Caco-2 (cell line): ENCODE measurements at regions not wholly inside any gene's neighbourhood (a gene's known extent, or its start where the extent isn't known, plus 50 kb on each side); places are given as distances from the start of the nearest gene placed in this dataset.

Source experiments
- BruUV-seq: library from RNA; stranded (reverse); fragments of 400-500 nt; replicated peaks from 2 replicates; lab custom pipeline; 2021; lab: Mats Ljungman, UMichigan
- CTCF ChIA-PET: fragments of 300-600 bp; sonication (Branson Sonifier 250); formaldehyde crosslinking; loops from one replicate; lab custom pipeline; 2022; ENCODE audit warnings: antibody characterized with exemption; lab: Charles Lee
- POLR2A ChIA-PET: fragments of 300-600 bp; sonication (Branson Sonifier 250); formaldehyde crosslinking; loops from one replicate; lab custom pipeline; 2022; ENCODE audit warnings: antibody characterized with exemption; lab: Charles Lee
- DNase-seq, 2 experiments: peaks; one replicate each; pipeline versions ENCODE4 v3.0.0 to v3.0.0-alpha.2; 2020 to 2022
- H3K27me3 ChIP-seq: replicated peaks from 2 replicates; pipeline ENCODE4 v1.6.0; 2011; ENCODE audit warnings: low read length; ENCODE audit not compliant: control insufficient read depth, insufficient read depth
- H3K36me3 ChIP-seq: 2 replicates; pipeline ENCODE4 v1.5.1; 2011; ENCODE audit warnings: low read length; ENCODE audit not compliant: control insufficient read depth, insufficient read depth
- H3K4me1 ChIP-seq: fragments of 250-450 bp; sonication (Bioruptor Pico); 2 replicates; pipeline ENCODE4 v1.5.1; 2020; ENCODE audit warnings: mild to moderate bottlenecking
- H3K4me3 ChIP-seq: 2 replicates; pipeline ENCODE4 v1.5.1; 2011; ENCODE audit warnings: low read depth, mild to moderate bottlenecking, control low read depth, low read length
- H3K9me3 ChIP-seq: fragments of 250-450 bp; sonication (Bioruptor Pico); 2 replicates; pipeline ENCODE4 v1.5.1; 2020; ENCODE audit warnings: mild to moderate bottlenecking, moderate library complexity
- H3K27ac Mint-ChIP-seq: one replicate; pipeline ENCODE4 v1.8.0; 2022; ENCODE audit warnings: mixed read lengths; ENCODE audit not compliant: unreplicated experiment
- H3K27me3 Mint-ChIP-seq: one replicate; pipeline ENCODE4 v1.8.0; 2022; ENCODE audit warnings: mixed read lengths; ENCODE audit not compliant: insufficient read depth, unreplicated experiment
- H3K36me3 Mint-ChIP-seq: one replicate; pipeline ENCODE4 v1.8.0; 2022; ENCODE audit warnings: mild to moderate bottlenecking, mixed read lengths; ENCODE audit not compliant: insufficient read depth, unreplicated experiment
- H3K4me1 Mint-ChIP-seq: one replicate; pipeline ENCODE4 v1.8.0; 2022; ENCODE audit warnings: low read depth, mixed read lengths; ENCODE audit not compliant: unreplicated experiment
- H3K4me3 Mint-ChIP-seq: one replicate; pipeline ENCODE4 v1.8.0; 2022; ENCODE audit warnings: mild to moderate bottlenecking, moderate library complexity, mixed read lengths; ENCODE audit not compliant: unreplicated experiment
- H3K9me3 Mint-ChIP-seq: one replicate; pipeline ENCODE4 v1.8.0; 2022; ENCODE audit warnings: mixed read lengths; ENCODE audit not compliant: unreplicated experiment
- intact Hi-C: fragments of 100-400 bp; cut with micrococcal nuclease; formaldehyde crosslinking; loops from one replicate; pipeline ENCODE4 v1.10.0; 2022; ENCODE audit not compliant: unreplicated experiment
- TF ChIP-seq, protein P1 (sequence below), 2 experiments: fragments of 200-600 bp in 1 of 2; IDR thresholded peaks; 1 replicate in 1 of 2; 2 replicates in 1 of 2; pipeline versions ENCODE4 v1.5.1 to v1.8.0; 2011 to 2022; ENCODE audit warnings: antibody characterized with exemption in 1 of 2, control low read depth in 1 of 2, inconsistent platforms in 1 of 2, low read depth in 1 of 2, low read length in 1 of 2, mild to moderate bottlenecking in 1 of 2, moderate library complexity in 1 of 2; ENCODE audit not compliant: insufficient read depth in 1 of 2, severe bottlenecking in 1 of 2, unreplicated experiment in 1 of 2

DNA sequence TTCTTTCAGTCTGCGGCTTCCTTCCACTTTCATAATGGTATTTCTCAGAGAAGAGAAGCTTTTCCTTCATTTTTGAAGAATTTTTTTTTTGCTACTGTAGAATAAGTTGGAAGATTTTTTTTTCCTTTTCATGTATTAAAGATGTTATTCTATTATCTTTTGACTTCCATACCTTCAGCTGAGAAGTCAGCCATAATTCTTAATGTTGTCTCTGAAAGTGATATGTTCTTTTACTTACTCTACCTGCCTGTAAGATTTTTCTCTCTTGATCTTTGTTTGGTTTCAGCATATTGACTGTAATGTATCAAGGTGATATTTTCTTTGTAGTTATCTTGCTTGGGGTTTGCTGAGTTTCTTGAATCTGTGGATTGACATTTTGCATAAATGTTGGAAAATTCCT is 143.5 kb upstream of the TOX3 start:
- ChIA-PET POLR2A (no interaction called here), CTCF (no interaction called here)
- Mint-ChIP-seq H3K4me1 (no peaks in the 10 kb centered on the region), H3K9me3 (peaks cover 32% of the 10 kb centered on the region), H3K36me3 (no peaks in the 10 kb centered on the region), H3K27me3 (no peaks in the 10 kb centered on the region), H3K27ac (no peak overlapping the region), H3K4me3 (no peak overlapping the region)
- H3K9me3 ChIP-seq, result peaks cover 17% of the 10 kb centered on the region; the same call in 1 of the 2 replicates
- no peak overlapping the region for H3K4me3 ChIP-seq
- intact Hi-C loops, result no loop called here
- no TSS peak for BruUV-seq
- DNase-seq, result no peak
- H3K27me3 ChIP-seq, result no peaks in the 10 kb centered on the region
- no peaks in the 10 kb centered on the region for H3K36me3 ChIP-seq
- TF ChIP-seq, protein P1, sequence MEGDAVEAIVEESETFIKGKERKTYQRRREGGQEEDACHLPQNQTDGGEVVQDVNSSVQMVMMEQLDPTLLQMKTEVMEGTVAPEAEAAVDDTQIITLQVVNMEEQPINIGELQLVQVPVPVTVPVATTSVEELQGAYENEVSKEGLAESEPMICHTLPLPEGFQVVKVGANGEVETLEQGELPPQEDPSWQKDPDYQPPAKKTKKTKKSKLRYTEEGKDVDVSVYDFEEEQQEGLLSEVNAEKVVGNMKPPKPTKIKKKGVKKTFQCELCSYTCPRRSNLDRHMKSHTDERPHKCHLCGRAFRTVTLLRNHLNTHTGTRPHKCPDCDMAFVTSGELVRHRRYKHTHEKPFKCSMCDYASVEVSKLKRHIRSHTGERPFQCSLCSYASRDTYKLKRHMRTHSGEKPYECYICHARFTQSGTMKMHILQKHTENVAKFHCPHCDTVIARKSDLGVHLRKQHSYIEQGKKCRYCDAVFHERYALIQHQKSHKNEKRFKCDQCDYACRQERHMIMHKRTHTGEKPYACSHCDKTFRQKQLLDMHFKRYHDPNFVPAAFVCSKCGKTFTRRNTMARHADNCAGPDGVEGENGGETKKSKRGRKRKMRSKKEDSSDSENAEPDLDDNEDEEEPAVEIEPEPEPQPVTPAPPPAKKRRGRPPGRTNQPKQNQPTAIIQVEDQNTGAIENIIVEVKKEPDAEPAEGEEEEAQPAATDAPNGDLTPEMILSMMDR (IDR thresholded peaks at IDR 0.05; ENCODE audit: insufficient read depth in 1 of 2, low read depth in 1 of 2, low read length in 1 of 2, severe bottlenecking in 1 of 2, unreplicated experiment in 1 of 2), result no peak
- H3K4me1 ChIP-seq, result no peaks in the 10 kb centered on the region

- Histone ChIP-seq H3K4me1 (no peaks in the 10 kb centered on the region), H3K9me3 (no peaks in the 10 kb centered on the region), H3K27me3 (no peaks in the 10 kb centered on the region), H3K36me3 (no peaks in the 10 kb centered on the region), H3K4me3 (no peak overlapping the region)
- H3K9me3 Mint-ChIP-seq, result no peaks in the 10 kb centered on the region
- ChIA-PET POLR2A (no interaction called here), CTCF (no interaction called here)
- no peaks in the 10 kb centered on the region for H3K36me3 Mint-ChIP-seq
- no peak overlapping the region for H3K27ac Mint-ChIP-seq
- TF ChIP-seq, protein P1 (IDR thresholded peaks at IDR 0.05; ENCODE audit: insufficient read depth in 1 of 2, low read depth in 1 of 2, low read length in 1 of 2, severe bottlenecking in 1 of 2, unreplicated experiment in 1 of 2), result no peak
- no peak for DNase-seq
- H3K27me3 Mint-ChIP-seq, result peaks cover 3% of the 10 kb centered on the region
- H3K4me3 Mint-ChIP-seq, result no peak overlapping the region
- H3K4me1 Mint-ChIP-seq, result no peaks in the 10 kb centered on the region
- no TSS peak for BruUV-seq
- intact Hi-C loops, result no loop called here
Observed at GRCh38 chr16:52680993-52681392, 134.1 kb upstream of the TOX3 start.

DNA sequence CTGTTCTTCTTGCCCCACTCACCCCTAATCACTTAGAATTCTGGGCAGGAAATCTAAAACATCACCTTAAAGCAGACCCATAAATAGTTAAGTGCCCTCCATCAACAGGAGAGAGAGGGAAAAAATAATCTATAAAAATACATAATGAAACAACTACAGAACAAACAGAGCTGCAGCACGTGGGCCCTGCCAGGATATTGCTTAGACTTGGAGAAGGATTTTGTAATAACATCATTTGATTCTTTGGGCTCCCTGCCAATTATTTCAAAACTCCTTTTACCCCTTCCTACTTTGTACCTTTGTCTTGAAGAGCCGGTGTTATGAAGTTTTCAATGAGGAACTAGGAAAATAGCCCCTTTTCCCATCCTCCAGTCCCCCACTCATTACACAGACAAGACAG is 130.6 kb upstream of the TOX3 start:
- H3K27me3 Mint-ChIP-seq, result peaks cover 3% of the 10 kb centered on the region
- no peaks in the 10 kb centered on the region for H3K4me1 Mint-ChIP-seq
- no peaks in the 10 kb centered on the region for H3K36me3 Mint-ChIP-seq
- H3K4me1 ChIP-seq, result no peaks in the 10 kb centered on the region
- no TSS peak for BruUV-seq
- POLR2A ChIA-PET, result no interaction called here
- no peak overlapping the region for H3K4me3 ChIP-seq
- H3K27me3 ChIP-seq, result no peaks in the 10 kb centered on the region
- CTCF ChIA-PET, result no interaction called here
- no peak for DNase-seq
- H3K9me3 Mint-ChIP-seq, result no peaks in the 10 kb centered on the region
- no peaks in the 10 kb centered on the region for H3K36me3 ChIP-seq
- H3K9me3 ChIP-seq, result no peaks in the 10 kb centered on the region
- TF ChIP-seq, protein P1 (IDR thresholded peaks at IDR 0.05; ENCODE audit: insufficient read depth in 1 of 2, low read depth in 1 of 2, low read length in 1 of 2, severe bottlenecking in 1 of 2, unreplicated experiment in 1 of 2), result no peak
- no peak overlapping the region for H3K4me3 Mint-ChIP-seq
- intact Hi-C loops, result no loop called here
- no peak overlapping the region for H3K27ac Mint-ChIP-seq
